GM21381 (cell line): ENCODE measurements at regions not wholly inside any gene's neighbourhood (a gene's known extent, or its start where the extent isn't known, plus 50 kb on each side); places are given as distances from the start of the nearest gene placed in this dataset.
A peak's percentile ranks its signal among the peaks of the same experiment; 100 is the strongest.
"Not testable (repeated sequence)": the region's sequence is repeated elsewhere in the genome, so short reads cannot be mapped to it uniquely, and the experiment has no call there.

Experiments
- ATAC-seq: cut with Tn5 transposase; IDR thresholded peaks from one replicate; pipeline ENCODE4 v1.9.1; 2021; ENCODE audit warnings: mild to moderate bottlenecking, moderate library complexity; ENCODE audit not compliant: unreplicated experiment

GRCh38 chr13:44785401-44785800, 203.9 kb downstream of the NUFIP1 start:
- ATAC-seq: no peak

DNA sequence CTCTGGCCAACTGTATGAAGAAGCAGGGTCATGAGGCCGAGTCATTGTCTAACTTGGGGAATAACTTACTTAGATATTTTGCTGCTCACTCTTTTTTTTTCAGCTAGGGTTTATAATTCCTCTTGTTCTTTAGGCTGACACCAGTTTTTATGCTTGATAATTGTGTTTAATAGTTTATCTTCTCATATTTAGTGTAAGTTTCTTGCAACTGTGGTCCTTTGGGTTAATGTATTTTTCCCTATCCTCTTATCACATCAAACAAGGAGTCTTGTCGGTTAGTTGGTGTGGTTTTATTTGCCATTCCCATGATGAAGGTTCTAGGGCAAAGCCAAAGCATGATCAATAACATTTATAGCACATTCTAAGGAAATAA, 204.6 kb downstream of the NUFIP1 start:
- ATAC-seq: no peak

GRCh38 chr13:44783994-44784707, 205.1 kb downstream of the NUFIP1 start:
- ATAC-seq: no peak

DNA sequence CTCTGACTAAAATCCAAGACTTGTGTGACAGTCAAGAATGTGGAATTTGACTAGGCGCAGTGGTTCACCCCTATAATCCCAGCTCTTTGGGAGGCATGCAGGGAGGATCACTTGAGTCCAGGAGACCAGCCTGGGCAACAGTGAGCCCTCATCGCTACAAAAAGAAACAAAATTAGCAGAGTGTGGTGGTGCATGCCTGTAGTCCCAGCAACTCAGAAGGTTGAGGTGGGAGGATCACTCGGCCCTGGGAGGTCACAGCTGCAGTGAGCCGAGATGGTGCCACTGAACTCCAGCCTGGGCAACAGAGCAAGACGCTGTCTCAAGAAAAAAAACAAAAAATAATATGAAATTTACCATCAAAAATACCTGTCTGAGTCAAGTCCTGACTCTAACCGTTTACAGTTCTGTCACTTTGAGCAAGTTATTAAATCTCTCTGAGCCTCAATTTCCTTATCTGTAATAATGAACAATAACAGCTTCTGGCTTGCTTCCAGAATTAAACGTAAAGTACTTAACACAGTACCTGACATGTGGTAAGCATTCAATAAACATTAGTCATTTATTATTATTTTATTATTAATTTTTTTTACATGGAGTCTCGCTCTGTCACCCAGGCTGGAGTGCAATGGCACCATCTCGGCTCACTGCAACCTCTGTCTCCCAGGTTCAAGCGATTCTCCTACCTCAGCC, 204.6 kb upstream of the TSC22D1 start:
- ATAC-seq: no peak

DNA sequence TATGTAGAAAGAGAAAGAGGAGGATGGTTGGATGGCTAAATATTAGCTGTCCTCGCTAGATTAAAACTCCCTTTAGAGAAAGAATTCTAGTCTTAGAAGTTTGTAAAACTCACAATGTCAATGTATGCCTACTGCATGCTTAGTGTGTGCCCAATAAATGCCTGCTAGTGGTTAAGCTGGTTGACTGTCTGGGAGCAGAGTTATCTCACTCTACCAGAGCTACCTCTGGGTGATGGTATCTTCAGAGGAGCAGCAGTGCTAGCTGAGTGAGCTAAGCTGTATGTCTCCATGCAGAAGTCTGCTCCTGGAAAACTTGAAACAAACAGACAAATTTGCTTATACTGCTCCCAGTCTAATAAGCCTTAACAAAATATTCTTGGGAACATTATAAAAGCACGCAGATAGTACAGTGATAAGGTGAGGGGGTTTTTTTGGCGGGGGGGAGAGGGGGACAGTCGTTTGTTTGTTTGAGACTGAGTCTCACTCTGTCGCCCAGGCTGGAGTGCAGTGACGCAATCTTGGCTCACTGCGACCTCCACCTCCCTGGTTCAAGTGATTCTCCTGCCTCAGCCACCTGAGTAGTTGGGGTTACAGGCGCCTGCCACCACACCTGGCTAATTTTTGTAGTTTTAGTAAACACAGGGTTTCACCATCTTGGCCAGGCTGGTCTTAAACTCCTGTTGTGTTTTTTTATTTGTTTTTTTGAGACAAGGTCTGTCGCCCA, 202.8 kb upstream of the TSC22D1 start:
- ATAC-seq: no peak

DNA sequence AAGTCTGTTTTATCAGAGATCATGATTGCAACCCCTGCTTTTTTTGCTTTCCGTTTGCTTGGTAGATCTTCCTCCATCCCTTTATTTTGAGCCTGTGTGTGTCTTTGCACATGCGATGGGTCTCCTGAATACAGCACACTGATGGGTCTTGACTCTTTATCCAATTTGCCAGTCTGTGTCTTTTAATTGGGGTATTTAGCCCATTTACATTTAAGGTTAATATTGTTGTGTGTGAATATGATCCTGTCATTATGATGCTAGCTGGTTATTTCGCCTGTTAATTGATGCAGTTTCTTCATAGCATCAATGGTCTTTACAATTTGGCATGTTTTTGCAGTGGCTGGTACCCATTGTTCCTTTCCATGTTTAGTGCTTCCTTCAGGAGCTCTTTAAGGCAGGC, 199.2 kb upstream of the TSC22D1 start:
- not testable (repeated sequence) for ATAC-seq

GRCh38 chr13:44770951-44771350, 194.8 kb upstream of the TSC22D1 start:
- ATAC-seq: no peak

- ATAC-seq: no peak
Measured at GRCh38 chr13:44769686-44770085, 193.6 kb upstream of the TSC22D1 start.

DNA sequence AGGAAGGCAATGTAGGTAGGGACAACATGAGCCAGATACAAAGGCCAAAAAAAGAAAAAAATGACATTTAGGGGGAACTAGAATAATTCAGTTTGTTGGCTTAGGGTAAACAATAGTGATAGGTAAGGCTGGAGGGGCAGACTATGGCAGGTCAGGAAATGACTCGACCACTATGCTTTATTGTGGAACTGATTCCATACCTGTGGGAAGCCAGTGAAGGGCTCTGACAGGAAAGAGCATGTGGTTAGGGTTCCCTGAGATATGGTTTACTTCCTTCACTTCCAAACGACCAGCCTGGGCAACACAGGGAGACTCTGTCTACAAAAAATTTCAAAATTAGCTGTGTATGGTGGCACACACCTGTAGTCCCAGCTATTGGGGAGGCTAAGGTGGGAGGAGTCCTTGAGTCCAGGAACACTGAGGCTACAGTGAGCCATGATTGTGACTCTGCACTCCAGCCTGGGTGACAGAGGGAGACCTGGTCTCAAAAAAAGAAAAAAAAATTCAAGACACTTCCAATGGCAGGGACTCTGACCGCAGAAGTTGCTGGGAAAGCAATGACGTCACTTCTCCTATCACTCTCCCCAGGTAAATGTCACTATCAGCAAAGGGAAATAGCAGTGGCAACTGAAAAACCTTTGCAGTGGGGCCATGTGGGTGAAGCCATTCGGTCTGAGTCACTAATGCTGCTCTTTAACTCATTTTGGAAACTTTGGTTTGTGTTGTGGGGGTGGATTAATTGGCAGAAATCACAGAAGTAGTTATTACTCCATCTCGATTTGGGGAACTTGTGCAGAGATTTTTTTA, 192.8 kb upstream of the TSC22D1 start:
- no peak for ATAC-seq

DNA sequence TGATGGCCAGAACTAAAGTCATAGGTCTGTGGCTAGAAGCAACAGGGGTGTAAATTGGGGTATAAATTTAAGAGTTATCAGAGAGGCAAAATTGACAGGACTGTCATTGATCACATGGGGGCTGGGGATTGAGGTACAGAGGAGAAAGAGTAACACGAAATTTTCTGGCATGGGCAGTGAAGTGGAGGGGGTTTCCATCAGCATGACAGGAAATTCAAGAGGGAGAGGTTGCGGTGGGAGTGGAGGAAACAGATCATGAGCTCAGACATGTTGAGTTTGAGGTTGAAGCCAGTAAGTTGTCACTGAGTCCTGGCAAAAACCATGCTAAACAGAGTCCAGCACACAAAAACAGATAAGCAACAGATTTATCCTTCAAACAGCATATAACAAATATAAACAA, 192.1 kb upstream of the TSC22D1 start:
- ATAC-seq: peak; percentile 64

DNA sequence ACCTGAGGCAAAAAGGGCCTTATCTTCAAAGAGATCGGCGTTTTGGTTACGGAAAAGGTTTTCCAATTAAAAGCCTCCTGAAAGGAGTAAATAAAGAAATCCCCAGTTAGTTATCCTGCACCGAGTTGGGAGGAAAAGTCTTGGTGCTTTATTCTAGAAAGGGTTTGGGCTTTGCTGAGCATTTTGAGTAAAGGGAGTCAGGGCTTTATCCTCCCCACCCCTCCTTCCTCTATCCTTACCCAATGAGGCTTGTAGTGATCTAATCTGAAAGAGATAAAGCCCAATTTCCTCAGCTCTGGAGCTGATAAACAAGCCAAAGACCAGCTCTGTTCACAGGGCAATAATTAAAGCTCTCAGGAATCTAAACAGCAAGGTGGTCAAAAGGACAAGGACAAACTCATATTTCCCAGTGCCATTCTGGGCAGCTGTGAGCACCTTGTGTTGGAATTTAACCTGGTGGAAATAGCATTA, 188.9 kb upstream of the TSC22D1 start:
- no peak for ATAC-seq

DNA sequence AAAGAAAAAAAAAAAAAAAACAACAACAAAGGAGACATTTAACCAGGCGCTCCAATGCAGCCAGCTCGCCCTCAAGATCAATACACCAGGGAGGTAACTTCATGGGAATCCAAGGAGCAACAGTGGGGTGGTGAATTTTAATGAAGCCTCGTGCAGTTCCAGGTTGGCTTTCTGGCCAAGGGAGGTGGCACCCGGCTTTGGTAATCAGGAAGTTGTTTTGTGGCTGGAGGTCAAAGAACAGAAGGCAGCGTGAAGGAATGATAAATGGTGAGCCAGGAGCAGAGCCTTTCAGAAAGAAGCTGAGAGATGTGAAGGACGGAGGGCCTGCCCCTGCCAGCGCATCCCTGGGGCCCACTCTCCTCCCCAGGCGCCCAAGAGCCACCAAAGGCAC, 188.2 kb upstream of the TSC22D1 start:
- ATAC-seq: no peak

GRCh38 chr13:44763615-44764301, 187.6 kb upstream of the TSC22D1 start:
- no peak for ATAC-seq

GRCh38 chr13:44762911-44763310, 186.8 kb upstream of the TSC22D1 start:
- no peak for ATAC-seq

- ATAC-seq: no peak
Measured at GRCh38 chr13:44760434-44760833, 184.3 kb upstream of the TSC22D1 start.

GRCh38 chr13:44759384-44760360, 183.5 kb upstream of the TSC22D1 start:
- ATAC-seq: no peak

DNA sequence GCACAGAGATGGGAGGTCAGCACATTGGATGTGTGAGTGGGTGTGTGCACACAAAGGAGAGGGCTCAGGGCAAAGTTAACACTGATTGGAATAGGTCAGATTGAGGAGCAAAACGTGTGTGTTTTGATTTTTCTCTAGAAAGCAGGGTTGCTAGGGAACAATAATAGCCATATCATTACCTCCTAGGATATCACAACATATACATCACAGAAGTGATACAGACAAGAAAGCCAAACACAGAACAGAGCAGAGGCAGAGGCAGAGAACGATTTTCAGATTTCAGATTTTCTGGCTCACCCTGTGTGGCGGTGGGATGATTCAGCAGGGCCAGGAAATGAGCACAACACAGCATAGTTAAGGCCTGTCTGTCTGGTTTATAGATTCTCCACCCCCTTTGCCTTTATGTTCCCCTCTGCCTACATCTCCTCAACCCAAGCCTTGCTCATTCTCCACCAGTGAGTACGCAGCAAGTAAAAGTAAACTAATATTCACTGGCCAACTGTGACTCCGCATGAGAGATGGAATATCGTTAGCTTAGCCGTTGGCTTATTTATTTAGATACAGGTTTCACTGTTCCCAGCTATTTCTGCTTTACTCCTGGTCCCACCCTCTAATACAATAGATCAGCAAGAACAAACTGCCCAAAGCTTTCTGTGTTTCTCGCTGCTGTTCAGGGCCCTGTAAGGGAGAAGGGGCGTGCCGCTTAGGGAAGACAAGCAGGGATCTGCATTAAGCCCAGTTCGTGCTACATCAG, 182.7 kb upstream of the TSC22D1 start:
- no peak for ATAC-seq

GRCh38 chr13:44757671-44758070, 181.5 kb upstream of the TSC22D1 start:
- no peak for ATAC-seq
